ENCODE measurements at regions not wholly inside any gene's neighbourhood (a gene's known extent, or its start where the extent isn't known, plus 50 kb on each side); places are given as distances from the start of the nearest gene placed in this dataset.

- TF ChIP-seq POLR2A (IDR thresholded peaks at IDR 0.05) (no peak), CTCF (IDR thresholded peaks at IDR 0.05) (no peak), POLR2AphosphoS5 (IDR thresholded peaks at IDR 0.05) (no peak)
- whole genome bisulfite sequencing, 2 donors (ENCODE audit: low coverage in 1 of 2): 85 to 93% methylated on average over 3 to 4 of the region's 5 CpGs
- H3K36me3 ChIP-seq: no peaks in the 10 kb centered on the region
- no peaks in the 10 kb centered on the region for H3K9me3 ChIP-seq
- no peak for ATAC-seq
- H3K27ac ChIP-seq: no peak overlapping the region
- no peak overlapping the region for H3K4me3 ChIP-seq
- no peaks in the 10 kb centered on the region for H3K4me1 ChIP-seq
- no peaks in the 10 kb centered on the region for H3K27me3 ChIP-seq
These were observed 122.3 kb downstream of the DDX1 start for GRCh38 chr2:15714002-15714401.

GRCh38 chr2:15714609-15715008 lies 122.9 kb downstream of the DDX1 start:
- H3K4me3 ChIP-seq: no peak overlapping the region
- ATAC-seq: no peak
- H3K4me1 ChIP-seq: no peaks in the 10 kb centered on the region
- no peaks in the 10 kb centered on the region for H3K27me3 ChIP-seq
- TF ChIP-seq POLR2A (IDR thresholded peaks at IDR 0.05) (no peak), POLR2AphosphoS5 (IDR thresholded peaks at IDR 0.05) (no peak), CTCF (IDR thresholded peaks at IDR 0.05) (no peak), EP300 (IDR thresholded peaks at IDR 0.05) (no peak)
- WGBS, 2 donors (ENCODE audit: low coverage in 1 of 2): 91 to 100% methylated on average over 1 of the region's 1 CpG
- no peaks in the 10 kb centered on the region for H3K36me3 ChIP-seq
- H3K27ac ChIP-seq: no peak overlapping the region
- no peaks in the 10 kb centered on the region for H3K9me3 ChIP-seq

- no peaks in the 10 kb centered on the region for H3K27me3 ChIP-seq
- no peak overlapping the region for H3K27ac ChIP-seq
- no peak for TF ChIP-seq CTCF (IDR thresholded peaks at IDR 0.05)
- no peak for TF ChIP-seq POLR2AphosphoS5 (IDR thresholded peaks at IDR 0.05)
- no peak for TF ChIP-seq EP300 (IDR thresholded peaks at IDR 0.05)
- TF ChIP-seq POLR2A (IDR thresholded peaks at IDR 0.05): no peak
These were observed 123.9 kb downstream of the DDX1 start for GRCh38 chr2:15715596-15715995.

GRCh38 chr2:15718103-15718943 lies 126.7 kb downstream of the DDX1 start:
- 61 to 68% methylated on average over 3 to 8 of the region's 8 CpGs for WGBS, 2 donors (ENCODE audit: low coverage in 1 of 2)
- Histone ChIP-seq H3K36me3 (no peaks in the 10 kb centered on the region), H3K4me3 (no peak overlapping the region), H3K27ac (no peak overlapping the region), H3K9me3 (no peaks in the 10 kb centered on the region), H3K4me1 (no peaks in the 10 kb centered on the region), H3K27me3 (no peaks in the 10 kb centered on the region)
- no peak for ATAC-seq
- no peak for TF ChIP-seq POLR2AphosphoS5 (IDR thresholded peaks at IDR 0.05)
- no peak for TF ChIP-seq EP300 (IDR thresholded peaks at IDR 0.05)
- TF ChIP-seq POLR2A (IDR thresholded peaks at IDR 0.05): no peak
- no peak for TF ChIP-seq CTCF (IDR thresholded peaks at IDR 0.05)

More at GRCh38 chr2:15715596-15715995, 123.9 kb downstream of the DDX1 start:
- no peaks in the 10 kb centered on the region for H3K36me3 ChIP-seq
- H3K9me3 ChIP-seq: no peaks in the 10 kb centered on the region
- 98% methylated on average over 6 of the region's 8 CpGs; no CpG with 5 or more reads in 1 of the 2 donors for whole genome bisulfite sequencing, 2 donors (ENCODE audit: low coverage in 1 of 2)
- H3K4me3 ChIP-seq: no peak overlapping the region
- ATAC-seq: no peak
- H3K4me1 ChIP-seq: no peaks in the 10 kb centered on the region

GRCh38 chr2:15718944-15719323 lies 127.3 kb downstream of the DDX1 start:
- H3K27me3 ChIP-seq: no peaks in the 10 kb centered on the region
- no peaks in the 10 kb centered on the region for H3K4me1 ChIP-seq
- no peak for ATAC-seq
- 74 to 80% methylated on average over 5 to 6 of the region's 6 CpGs for WGBS, 2 donors (ENCODE audit: low coverage in 1 of 2)
- no peaks in the 10 kb centered on the region for H3K36me3 ChIP-seq
- no peak overlapping the region for H3K27ac ChIP-seq
- TF ChIP-seq CTCF (IDR thresholded peaks at IDR 0.05) (no peak), EP300 (IDR thresholded peaks at IDR 0.05) (no peak), POLR2A (IDR thresholded peaks at IDR 0.05) (no peak), POLR2AphosphoS5 (IDR thresholded peaks at IDR 0.05) (no peak)
- no peak overlapping the region for H3K4me3 ChIP-seq
- H3K9me3 ChIP-seq: no peaks in the 10 kb centered on the region
